ENCODE measurements at regions not wholly inside any gene's neighbourhood (a gene's known extent, or its start where the extent isn't known, plus 50 kb on each side); places are given as distances from the start of the nearest gene placed in this dataset.

DNA sequence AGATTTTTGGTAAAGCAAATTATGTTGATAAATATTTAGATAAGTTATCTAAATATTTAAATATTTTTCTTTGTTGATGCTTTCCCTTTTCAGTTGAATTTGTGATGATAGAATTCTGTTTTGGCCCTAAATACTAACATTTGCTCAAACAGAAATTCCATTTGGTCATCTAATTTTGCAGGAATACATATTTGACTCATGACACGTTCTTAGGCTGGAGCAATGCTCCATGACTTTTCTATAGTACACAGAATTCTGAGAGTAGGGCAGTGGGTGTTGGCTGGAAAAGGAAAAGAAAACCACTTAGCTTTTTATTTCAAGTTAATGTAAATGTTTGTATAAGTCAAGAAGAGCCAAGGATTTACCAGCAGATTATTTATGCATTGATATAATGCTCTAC lies 58.6 kb upstream of the GK2 start:
- TF ChIP-seq, protein P1, sequence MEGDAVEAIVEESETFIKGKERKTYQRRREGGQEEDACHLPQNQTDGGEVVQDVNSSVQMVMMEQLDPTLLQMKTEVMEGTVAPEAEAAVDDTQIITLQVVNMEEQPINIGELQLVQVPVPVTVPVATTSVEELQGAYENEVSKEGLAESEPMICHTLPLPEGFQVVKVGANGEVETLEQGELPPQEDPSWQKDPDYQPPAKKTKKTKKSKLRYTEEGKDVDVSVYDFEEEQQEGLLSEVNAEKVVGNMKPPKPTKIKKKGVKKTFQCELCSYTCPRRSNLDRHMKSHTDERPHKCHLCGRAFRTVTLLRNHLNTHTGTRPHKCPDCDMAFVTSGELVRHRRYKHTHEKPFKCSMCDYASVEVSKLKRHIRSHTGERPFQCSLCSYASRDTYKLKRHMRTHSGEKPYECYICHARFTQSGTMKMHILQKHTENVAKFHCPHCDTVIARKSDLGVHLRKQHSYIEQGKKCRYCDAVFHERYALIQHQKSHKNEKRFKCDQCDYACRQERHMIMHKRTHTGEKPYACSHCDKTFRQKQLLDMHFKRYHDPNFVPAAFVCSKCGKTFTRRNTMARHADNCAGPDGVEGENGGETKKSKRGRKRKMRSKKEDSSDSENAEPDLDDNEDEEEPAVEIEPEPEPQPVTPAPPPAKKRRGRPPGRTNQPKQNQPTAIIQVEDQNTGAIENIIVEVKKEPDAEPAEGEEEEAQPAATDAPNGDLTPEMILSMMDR (IDR thresholded peaks at IDR 0.05): no peak
- TF ChIP-seq POLR2AphosphoS5 (IDR thresholded peaks at IDR 0.05; ENCODE audit: insufficient read depth in 1 of 2, low read depth in 1 of 2): no peak
